ENCODE measurements at regions not wholly inside any gene's neighbourhood (a gene's known extent, or its start where the extent isn't known, plus 50 kb on each side); places are given as distances from the start of the nearest gene placed in this dataset.

DNA sequence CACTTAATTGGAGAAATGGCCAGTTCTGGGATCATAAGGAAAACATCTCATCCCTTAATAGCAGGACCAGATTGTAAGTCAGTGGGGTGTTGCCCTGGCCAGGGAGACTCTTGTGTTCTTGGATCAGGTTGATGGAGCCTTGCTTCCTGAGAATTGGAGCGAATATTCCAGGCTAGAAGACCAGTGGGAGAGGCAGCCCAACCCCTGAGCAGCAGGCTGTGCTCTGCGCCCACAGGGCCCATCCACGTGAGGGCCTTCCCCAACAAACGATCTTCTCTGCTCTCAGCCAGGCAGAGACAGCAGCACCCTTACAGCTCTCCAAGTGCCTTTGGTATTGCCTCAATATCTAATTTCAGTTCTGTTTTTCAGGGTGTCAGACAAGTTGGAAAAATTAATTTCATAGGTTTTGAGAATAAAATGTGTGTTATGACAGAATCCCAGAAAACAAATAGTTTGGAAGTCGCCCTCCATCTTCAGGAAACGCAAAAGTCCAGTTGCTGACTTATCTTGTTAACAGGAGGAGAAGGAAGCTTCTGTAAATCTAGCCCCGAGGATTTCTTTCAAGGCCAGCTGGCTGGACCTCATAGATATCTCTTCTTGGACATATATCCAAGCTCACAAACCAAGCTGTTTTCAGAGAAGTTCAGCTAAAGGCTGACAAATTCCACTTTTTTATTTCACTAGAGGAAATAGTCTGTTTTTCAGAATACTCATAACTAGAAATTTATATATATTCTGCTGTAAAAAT lies 105.5 kb downstream of the COPS8 start:
- intact Hi-C loops (cut with DNase I), result no loop called here
- ATAC-seq (ENCODE audit: poor library complexity) (peak; percentile 81), DNase-seq (peak; percentile 59)

DNA sequence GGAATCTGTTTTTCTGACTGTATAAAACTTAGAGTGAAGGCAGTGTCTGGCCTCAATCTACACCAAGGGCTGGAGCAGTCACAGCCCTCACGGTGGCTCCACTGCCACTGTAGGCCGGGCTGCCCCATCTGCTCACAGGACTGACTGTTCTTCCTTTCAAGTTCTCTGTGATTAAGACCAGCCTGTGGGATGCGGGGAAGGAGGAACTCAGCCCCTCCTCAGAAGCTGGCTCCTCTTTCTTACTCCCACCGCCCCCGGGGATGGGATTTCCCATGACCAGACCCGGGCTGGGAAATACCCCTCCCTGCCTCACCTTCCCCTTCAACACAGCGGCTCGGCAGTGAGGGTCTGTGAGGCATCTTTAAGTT lies 106.0 kb downstream of the COPS8 start:
- intact Hi-C loops (cut with DNase I), result no loop called here
- ATAC-seq (ENCODE audit: poor library complexity), result peak; percentile 67
- peak; percentile 51 for DNase-seq

DNA sequence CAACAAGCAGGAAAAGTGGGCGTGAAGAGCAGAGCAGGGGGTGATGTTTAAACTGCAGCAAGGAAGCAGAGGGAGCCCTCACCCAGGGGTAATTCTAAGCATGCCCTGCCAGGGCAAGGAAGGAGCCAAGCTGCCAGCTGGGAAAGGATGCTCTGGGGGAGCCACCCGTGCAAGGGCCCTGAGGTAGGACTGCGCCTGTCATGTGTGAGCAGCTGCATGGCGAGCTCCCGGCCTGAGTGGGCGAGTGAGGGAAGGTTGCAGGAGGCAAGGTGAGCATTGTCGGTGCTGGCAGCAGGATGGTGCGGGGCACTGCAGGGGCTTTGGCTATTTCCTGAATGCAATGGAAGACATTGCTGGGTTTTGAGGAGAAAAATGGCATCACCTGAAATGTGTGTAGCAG lies 107.2 kb downstream of the COPS8 start:
- no peak for ATAC-seq (ENCODE audit: poor library complexity)
- intact Hi-C loops (cut with DNase I), result no loop called here

DNA sequence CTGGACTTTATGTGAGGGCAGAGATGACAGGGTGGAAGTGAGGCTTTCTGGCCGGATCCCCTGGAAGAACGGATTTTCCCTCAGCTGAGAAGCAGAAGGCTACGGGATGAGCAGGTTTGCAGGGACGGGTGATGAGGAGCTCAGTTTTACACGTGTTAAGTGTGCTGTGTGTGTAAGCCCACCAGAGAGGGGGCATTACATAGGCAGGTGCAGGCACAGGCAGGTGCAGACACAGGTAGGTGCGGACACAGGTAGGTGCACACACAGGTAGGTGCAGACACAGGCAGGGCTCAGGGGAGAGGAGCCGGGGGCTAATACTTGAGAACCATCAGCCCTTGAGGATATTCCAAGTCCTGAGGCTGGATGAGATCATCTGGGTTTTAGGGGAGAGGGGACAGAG lies 107.7 kb downstream of the COPS8 start:
- intact Hi-C loops (cut with DNase I), result no loop called here
- no peak for DNase-seq
- ATAC-seq (ENCODE audit: poor library complexity), result no peak

More for the DNA sequence above, 107.2 kb downstream of the COPS8 start:
- no peak for DNase-seq

DNA sequence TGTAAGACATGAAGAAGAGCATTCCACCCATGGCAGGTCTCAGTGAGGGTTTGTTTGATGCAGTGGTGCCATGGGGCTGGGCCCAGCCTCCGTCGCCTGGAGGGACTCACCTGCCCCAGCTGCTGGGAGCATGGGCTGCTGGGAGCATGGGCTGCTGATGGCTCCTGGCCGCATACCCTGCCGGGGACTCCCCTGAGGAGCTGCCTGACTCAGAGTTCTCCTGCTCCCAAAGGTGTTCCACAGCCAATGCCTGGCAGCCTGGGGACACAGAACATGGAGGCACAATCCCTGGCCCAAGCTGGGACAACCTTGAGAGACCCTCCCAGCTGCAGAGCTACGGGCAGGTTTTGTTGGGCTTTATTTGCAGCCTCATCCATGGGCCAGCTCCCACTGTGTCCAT lies 108.4 kb downstream of the COPS8 start:
- intact Hi-C loops (cut with DNase I), result no loop called here
- DNase-seq, result no peak

DNA sequence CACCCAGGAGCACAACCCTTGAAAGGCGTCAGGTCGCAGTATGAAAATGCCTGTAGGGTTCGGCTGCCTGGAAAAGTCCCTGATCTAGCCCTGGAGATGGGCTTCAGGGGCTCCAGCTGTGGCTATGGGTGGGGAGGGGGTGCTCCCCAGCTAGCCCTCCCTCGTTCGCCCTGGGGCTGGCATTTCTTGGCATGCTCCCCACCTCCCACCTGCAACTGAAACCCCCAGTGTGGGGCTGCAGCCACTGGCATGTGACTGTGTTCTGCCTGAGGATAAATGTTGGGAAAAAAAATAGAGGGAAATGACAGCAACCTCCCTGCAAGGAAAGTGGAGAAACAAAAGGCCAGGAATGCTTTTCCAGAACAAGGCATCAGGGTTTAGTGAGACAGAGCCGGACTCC lies 109.2 kb downstream of the COPS8 start:
- no peak for ATAC-seq (ENCODE audit: poor library complexity)
- DNase-seq, result no peak
- intact Hi-C loops (cut with DNase I), result no loop called here

More for the DNA sequence above, 108.4 kb downstream of the COPS8 start:
- ATAC-seq (ENCODE audit: poor library complexity), result no peak

DNA sequence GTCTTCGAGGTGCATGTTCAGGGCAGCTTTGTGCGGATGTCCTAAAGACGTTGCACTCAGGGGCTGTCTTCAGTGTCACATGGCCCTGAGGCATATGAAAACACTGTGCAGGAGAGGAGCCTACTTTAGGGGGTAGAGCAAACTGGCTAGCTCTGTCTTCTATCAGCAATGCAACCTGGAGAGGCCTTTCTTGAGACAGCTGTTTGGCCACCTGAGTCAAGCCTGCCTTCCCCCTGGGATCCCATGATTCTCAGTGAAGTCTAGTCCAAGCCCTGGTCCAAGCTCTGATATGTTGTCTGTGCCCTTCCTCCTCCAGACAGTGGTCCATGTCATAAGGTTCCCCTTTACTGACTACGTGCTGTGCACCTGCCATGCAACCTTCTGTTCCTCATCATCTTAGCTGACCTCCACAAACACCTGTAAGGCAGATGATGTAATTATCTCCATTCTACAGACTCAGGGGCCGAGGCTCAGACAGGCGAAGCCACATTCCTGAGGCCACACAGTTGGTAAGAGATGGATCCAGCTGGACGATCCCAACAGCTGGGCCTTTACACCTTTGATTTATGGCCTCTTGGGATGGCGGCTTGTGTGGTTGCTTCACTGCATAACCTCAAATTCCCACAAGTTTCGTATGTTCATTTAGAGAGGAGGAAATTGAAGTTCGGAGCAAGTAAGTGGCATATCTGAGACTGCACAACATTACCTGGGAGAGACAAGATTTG lies 109.9 kb downstream of the COPS8 start:
- intact Hi-C loops (cut with DNase I), result no loop called here
- DNase-seq (no peak), ATAC-seq (ENCODE audit: poor library complexity) (no peak)

DNA sequence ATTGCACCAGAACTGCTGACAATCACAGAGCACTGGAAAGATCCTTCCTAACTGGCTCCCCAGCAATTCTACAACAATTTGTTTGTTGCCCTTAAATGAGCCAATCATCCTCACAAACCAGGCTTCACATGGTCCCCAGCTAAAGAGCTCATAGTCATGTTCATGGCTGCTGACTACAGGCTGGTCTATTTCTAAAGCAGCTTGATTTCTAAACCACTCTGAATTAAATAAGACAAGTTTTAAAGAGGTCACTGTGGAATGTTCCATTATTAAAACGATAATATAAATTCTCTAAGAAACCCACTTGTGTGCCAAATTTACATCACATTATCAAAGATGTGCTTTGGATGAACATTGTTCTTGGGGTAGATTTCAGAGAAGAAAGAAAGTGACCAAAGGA lies 110.7 kb downstream of the COPS8 start:
- intact Hi-C loops (cut with DNase I), result no loop called here
- no peak for DNase-seq
- ATAC-seq (ENCODE audit: poor library complexity), result no peak

DNA sequence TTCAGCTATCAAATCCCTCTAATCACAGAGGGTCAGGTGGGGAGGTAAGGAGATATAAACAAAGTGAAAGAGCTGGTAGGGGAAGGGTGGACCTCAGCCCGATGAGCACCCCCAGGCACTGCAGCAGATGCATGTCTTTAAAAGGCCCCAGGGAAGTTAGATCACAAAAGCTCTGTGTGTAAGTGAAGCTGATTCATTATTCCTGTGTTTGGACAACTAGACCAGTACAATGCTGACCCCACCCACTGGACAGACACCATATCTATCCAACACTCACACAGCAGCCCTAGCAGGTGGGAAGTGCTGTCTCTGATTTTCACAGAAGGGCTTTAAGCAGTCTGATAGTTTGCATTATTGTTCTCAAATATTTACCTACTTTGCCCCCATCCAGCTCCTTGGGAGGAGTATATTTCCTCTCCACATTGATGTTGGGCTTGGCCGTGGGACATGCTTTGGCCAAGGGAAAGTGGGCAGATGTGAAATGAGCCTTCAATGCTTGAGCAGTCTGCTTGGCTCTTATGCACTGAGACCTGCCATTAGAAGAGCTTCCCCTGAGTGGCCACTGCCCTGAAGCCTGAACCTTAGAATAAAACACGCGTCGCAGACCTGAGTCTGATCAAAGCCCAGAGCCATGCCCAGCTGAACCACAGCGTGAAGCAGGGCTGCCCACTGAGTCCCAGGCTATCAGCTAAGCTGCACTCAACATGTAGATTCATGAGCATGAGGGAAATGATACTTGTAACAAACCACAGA lies 111.4 kb downstream of the COPS8 start:
- ATAC-seq (ENCODE audit: poor library complexity) (peak; percentile 47), DNase-seq (no peak)
- intact Hi-C loops (cut with DNase I), result no loop called here

DNA sequence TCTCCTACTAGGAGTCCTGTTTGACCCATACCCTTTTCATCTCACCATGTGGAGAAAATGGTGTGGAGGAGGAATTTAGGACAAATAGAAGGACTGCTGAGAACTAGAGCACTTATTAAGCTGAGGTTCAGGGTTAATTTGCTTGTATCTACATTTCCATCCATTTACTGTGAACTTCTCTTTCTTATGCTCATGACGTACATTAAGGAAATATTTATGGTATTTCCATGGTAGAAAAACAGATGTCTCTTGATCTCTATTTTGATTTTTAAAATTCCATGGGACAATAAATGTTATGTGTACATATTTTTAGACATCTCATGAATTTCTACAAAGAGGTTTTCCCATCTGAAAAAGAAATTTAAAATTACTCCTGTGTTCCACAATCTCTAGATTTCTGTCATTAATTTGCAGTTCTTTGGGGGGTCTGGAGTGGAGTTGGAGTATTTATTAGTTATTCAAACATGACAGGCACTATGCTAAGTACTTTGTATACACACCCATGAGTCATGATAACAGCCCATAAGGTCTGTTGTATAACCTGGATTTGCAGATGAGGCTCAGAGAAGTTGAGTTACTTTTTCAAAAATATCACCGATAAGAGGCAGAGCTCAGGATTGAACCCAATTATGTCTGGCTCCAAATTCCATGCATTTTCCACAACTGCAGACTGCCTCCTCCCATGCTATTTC lies 112.6 kb downstream of the COPS8 start:
- intact Hi-C loops (cut with DNase I), result no loop called here
- ATAC-seq (ENCODE audit: poor library complexity) (no peak), DNase-seq (no peak)

DNA sequence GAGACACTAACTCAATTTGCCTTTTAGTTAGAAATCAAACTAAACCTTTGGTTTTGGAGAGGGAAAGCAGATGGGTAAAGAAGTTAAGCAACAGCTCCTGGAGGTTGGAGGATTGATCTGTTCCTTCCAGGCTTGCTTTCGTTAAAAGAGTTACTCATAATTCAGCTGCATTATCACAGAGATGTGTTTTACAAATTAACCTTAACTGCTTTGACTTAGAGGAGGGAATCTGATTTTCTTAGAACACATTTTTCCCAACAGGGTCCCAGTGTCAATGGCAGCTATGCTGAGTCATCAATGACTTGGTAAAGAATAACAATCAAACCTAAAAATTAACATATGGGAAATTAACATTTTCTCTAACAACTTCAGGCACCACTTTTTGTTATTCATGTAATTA lies 113.4 kb downstream of the COPS8 start:
- intact Hi-C loops (cut with DNase I), result no loop called here
- ATAC-seq (ENCODE audit: poor library complexity), result no peak
- DNase-seq, result no peak

DNA sequence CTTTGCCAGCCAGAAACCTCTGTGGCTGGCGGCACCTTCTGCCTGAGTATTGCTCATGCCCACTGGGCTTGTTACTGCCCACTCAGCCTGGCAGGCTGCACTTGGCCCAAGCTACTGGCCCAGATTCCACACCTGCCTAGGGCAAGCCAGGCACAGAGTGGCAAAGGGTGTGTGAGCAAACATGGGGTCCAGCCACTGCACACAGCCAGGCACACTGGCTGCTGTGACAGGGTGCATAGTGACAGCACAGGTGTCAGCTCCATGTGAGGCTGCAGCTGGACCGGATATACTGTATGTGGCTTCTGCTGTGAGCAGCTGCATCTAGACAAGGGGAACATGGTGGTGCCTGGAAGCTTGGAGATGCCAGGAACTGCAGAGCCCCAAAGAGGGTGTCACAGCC lies 113.9 kb downstream of the COPS8 start:
- intact Hi-C loops (cut with DNase I), result no loop called here
- DNase-seq (no peak), ATAC-seq (ENCODE audit: poor library complexity) (no peak)

DNA sequence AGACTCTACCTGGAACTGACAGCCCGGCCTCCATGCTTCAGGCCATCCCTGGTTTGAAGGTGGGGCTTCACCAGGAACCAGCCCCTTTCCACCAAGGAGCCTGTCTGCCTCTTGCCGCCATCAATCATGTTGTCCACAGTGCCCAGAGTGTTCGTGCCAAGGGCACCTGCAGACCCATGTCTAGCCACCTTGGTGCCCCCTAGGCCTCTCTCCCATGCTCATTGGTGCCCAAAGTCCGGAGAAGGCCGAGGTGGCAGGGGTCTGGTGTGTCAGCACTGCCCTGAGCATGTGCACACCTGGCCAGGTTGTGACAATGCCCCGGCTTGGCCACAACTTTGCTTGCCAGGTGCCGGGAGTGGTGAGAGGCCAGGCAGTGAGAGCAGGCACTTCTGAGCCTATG lies 114.8 kb downstream of the COPS8 start:
- ATAC-seq (ENCODE audit: poor library complexity) (no peak), DNase-seq (no peak)
- intact Hi-C loops (cut with DNase I), result no loop called here

DNA sequence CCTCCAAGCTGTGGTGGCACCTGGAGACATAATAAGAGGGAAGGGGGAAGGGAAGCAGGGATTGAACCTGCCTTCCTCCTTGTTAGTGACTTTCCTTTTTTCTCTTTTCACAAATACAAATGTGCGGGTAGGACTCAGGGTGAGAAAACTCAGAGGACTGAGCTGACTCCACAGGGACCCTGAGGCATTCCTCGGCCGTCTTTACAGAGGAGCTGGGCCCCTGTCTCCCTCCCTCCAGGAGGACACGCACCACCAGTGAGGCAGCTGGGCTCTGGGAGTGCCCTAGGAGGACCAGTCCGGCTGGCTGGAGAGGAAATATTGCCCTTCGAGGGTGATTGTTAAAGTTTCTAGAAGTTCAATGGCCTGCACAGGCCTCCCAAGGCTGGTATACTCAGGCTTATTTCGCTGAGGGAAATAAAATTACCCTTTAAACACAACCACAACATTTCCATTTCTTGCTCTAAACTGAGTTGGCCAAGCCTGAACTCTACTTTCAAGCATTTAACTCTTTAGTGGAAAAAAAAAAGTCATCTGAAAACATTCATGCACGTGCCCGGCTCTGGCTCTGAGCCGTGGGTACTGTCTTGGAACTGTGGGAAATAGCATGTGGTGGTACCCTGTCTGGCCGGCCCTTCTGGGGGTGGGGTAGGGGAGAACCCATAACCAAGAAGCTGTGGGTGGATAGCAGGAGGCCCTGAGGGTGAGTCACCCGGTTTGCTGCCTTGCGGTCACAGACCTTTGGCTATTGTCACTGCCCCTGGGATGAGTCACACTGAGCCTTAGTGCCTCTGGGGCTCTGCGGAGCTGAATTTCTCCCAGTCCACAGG lies 116.0 kb downstream of the COPS8 start:
- intact Hi-C loops (cut with DNase I), result no loop called here
- no peak for DNase-seq
- peak; percentile 22 for ATAC-seq (ENCODE audit: poor library complexity)

DNA sequence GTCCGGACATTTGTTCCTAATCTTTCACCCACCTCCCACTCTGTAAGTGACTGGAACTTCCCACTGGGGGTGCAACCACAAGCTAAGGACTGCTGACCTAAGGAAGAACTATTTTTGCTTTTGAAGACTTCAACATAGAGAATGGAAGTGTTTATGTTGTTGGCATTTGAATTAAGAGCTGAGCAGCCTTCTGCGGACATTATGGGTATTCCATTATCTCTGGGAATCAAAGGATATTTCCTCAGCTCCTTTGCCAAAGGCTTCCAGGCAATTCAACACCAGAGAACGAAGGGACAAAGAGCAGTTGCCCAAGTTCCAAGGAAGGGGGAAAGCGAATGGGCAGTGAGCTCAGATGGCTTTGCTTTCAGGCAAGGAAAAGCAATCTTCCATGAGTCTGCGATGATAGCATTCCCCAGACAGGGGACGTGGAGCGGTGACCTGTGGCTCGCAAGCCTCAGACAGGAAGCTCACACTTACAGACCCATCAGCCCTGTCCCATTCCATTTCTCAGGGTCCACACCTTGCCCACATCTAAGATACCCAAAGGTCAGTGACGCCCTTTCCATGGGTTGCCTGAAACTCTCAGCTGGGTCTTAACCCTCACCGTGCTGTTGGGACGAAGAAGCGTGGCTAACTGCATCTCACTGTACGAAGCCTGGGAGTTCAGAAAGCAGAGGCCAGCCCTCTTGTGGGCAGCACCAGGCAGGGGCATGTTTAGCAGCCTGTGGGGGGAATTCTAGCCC lies 116.8 kb downstream of the COPS8 start:
- intact Hi-C loops (cut with DNase I), result no loop called here
- DNase-seq (no peak), ATAC-seq (ENCODE audit: poor library complexity) (no peak)

DNA sequence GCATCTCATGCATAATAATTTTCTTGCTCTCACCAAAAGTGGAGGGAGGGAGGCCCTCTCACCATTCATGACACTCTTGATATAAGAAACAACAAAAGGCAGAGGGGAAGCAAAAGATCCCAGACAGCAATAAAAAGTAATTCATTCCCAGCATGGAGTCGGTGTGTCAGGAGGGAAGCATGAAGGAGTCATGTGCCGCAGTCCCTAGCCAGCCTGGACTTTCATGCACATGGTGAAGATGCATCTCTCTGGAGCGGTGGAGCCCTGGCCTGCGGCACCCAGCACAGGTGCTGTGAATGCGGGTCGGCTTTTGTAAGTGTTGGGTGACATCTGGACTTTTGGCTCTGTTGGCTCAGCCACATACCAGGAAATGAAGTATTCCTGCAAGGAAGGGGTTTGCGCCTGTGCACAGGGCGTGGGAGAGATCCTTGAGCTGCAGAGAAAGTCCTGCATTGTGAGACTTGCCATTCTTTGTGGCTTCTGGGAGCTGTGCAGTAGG lies 119.4 kb downstream of the COPS8 start:
- DNase-seq (no peak), ATAC-seq (ENCODE audit: poor library complexity) (no peak)
- intact Hi-C loops (cut with DNase I), result no loop called here

DNA sequence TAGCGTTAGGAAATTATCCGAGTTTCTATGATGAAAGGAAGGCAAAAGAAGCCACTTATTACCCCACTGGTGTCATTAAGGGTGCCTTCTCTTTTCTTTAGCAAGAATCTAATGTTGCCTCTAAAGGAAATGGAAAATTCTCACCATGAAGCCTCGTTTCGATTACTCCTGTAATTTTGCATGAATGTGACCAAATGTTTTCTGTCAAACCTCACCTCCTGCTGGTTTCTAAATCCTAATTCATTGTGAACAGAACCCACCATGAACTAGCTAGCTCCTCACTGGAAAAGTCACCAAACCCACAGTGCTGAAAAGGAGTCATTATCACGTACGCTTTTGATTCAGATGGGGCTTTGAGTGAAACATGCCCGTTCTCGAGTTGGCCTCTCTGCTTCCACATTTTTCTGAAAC lies 119.9 kb downstream of the COPS8 start:
- intact Hi-C loops (cut with DNase I), result no loop called here
- ATAC-seq (ENCODE audit: poor library complexity) (no peak), DNase-seq (no peak)

DNA sequence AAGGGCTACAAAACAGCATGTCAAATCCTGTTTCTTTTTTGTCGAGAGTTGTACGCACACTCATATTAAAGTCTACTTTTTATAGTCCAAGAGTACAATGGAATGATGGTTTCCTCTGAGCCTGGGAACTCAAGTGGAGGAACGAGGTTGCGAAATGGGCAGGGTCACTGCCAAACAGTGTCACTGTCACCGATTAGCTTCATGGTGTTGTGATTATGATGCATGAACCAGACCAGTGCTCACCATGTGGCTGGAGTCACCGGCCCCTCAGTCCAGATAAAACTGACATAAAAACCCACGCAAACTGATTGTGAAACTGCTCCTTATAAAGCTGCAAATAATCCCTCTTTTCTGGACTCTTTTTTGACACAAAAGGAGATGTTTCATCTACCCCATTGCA lies 122.0 kb downstream of the COPS8 start:
- intact Hi-C loops (cut with DNase I), result no loop called here
- ATAC-seq (ENCODE audit: poor library complexity), result peak; percentile 92

More for the DNA sequence above, 122.0 kb downstream of the COPS8 start:
- DNase-seq, result peak; percentile 92

Data from Right ventricle myocardium superior (tissue), 1 donor.